BJ (cell line): ENCODE measurements at regions not wholly inside any gene's neighbourhood (a gene's known extent, or its start where the extent isn't known, plus 50 kb on each side); places are given as distances from the start of the nearest gene placed in this dataset.

Experiments
- CTCF ChIA-PET: fragments of 350-600 bp; formaldehyde crosslinking; extraction: SDS; loops from one replicate; lab custom pipeline; 2021; ENCODE audit warnings: antibody characterized with exemption, inconsistent platforms; lab: Yijun Ruan, JAX
- POLR2A ChIA-PET: fragments of 300-600 bp; sonication (Branson Sonifier 250); formaldehyde crosslinking; extraction: SDS; loops from one replicate; lab custom pipeline; 2021; ENCODE audit warnings: antibody characterized with exemption; lab: Charles Lee
- DNase-seq: peaks from one replicate; pipeline ENCODE4 v3.0.0-alpha.2; 2011; ENCODE audit warnings: low read depth
- H3K27me3 ChIP-seq: 2 replicates; pipeline ENCODE4 v1.6.0; 2011; ENCODE audit warnings: low read length; ENCODE audit not compliant: control insufficient read depth, insufficient read depth
- H3K36me3 ChIP-seq: 2 replicates; pipeline ENCODE4 v1.5.1; 2011; ENCODE audit warnings: low read length; ENCODE audit not compliant: control insufficient read depth, insufficient read depth
- H3K4me3 ChIP-seq: 2 replicates; pipeline ENCODE4 v1.5.1; 2011; ENCODE audit warnings: low read depth, mild to moderate bottlenecking, control low read depth, low read length
- CTCF ChIP-seq: IDR thresholded peaks from 2 replicates; pipeline ENCODE4 v1.5.1; 2011; ENCODE audit warnings: low read depth, mild to moderate bottlenecking, control low read depth, inconsistent platforms, low read length, moderate library complexity; ENCODE audit not compliant: insufficient read depth

- CTCF ChIA-PET: no interaction called here
- TF ChIP-seq CTCF: no peak
- no peak overlapping the region for H3K4me3 ChIP-seq
- H3K36me3 ChIP-seq: no peaks in the 10 kb centered on the region
- no peaks in the 10 kb centered on the region for H3K27me3 ChIP-seq
- DNase-seq: no peak
- POLR2A ChIA-PET: no interaction called here
These were observed 486.4 kb upstream of the PCDH20 start for GRCh38 chr13:61901946-61902541.

GRCh38 chr13:61900033-61900432 is 484.4 kb upstream of the PCDH20 start:
- H3K4me3 ChIP-seq: no peak overlapping the region
- POLR2A ChIA-PET: no interaction called here

GRCh38 chr13:61898207-61898606 is 482.6 kb upstream of the PCDH20 start:
- DNase-seq: no peak
- TF ChIP-seq CTCF: no peak
- ChIA-PET POLR2A (no interaction called here), CTCF (no interaction called here)
- no peaks in the 10 kb centered on the region for H3K27me3 ChIP-seq
- H3K4me3 ChIP-seq: no peak overlapping the region
- H3K36me3 ChIP-seq: no peaks in the 10 kb centered on the region

More at GRCh38 chr13:61900033-61900432, 484.4 kb upstream of the PCDH20 start:
- DNase-seq: no peak
- Histone ChIP-seq H3K36me3 (no peaks in the 10 kb centered on the region), H3K27me3 (no peaks in the 10 kb centered on the region)
- TF ChIP-seq CTCF: no peak
- CTCF ChIA-PET: no interaction called here

- no peak for DNase-seq
- ChIA-PET CTCF (no interaction called here), POLR2A (no interaction called here)
- H3K4me3 ChIP-seq: no peak overlapping the region
- no peaks in the 10 kb centered on the region for H3K27me3 ChIP-seq
- TF ChIP-seq CTCF: no peak
- no peaks in the 10 kb centered on the region for H3K36me3 ChIP-seq
These were observed 475.8 kb upstream of the PCDH20 start for GRCh38 chr13:61891401-61891800.

- no peak overlapping the region for H3K4me3 ChIP-seq
- DNase-seq: no peak
- no peaks in the 10 kb centered on the region for H3K36me3 ChIP-seq
- CTCF ChIA-PET: interaction anchor here (0.6 kb wide), 1 partner anchor 332 kb away, joined by 3 read pairs; no protein-coding TSS in a partner anchor
- H3K27me3 ChIP-seq: no peaks in the 10 kb centered on the region
- no peak for TF ChIP-seq CTCF
- POLR2A ChIA-PET: no interaction called here
These were observed 469.2 kb upstream of the PCDH20 start for GRCh38 chr13:61884830-61885229.
